HG02885 (cell line): ENCODE measurements at regions not wholly inside any gene's neighbourhood (a gene's known extent, or its start where the extent isn't known, plus 50 kb on each side); places are given as distances from the start of the nearest gene placed in this dataset.

Source experiments
- ATAC-seq: cut with Tn5 transposase; IDR thresholded peaks from one replicate; pipeline ENCODE4 v1.9.1; 2021; ENCODE audit warnings: mild to moderate bottlenecking; ENCODE audit not compliant: unreplicated experiment, poor library complexity

DNA sequence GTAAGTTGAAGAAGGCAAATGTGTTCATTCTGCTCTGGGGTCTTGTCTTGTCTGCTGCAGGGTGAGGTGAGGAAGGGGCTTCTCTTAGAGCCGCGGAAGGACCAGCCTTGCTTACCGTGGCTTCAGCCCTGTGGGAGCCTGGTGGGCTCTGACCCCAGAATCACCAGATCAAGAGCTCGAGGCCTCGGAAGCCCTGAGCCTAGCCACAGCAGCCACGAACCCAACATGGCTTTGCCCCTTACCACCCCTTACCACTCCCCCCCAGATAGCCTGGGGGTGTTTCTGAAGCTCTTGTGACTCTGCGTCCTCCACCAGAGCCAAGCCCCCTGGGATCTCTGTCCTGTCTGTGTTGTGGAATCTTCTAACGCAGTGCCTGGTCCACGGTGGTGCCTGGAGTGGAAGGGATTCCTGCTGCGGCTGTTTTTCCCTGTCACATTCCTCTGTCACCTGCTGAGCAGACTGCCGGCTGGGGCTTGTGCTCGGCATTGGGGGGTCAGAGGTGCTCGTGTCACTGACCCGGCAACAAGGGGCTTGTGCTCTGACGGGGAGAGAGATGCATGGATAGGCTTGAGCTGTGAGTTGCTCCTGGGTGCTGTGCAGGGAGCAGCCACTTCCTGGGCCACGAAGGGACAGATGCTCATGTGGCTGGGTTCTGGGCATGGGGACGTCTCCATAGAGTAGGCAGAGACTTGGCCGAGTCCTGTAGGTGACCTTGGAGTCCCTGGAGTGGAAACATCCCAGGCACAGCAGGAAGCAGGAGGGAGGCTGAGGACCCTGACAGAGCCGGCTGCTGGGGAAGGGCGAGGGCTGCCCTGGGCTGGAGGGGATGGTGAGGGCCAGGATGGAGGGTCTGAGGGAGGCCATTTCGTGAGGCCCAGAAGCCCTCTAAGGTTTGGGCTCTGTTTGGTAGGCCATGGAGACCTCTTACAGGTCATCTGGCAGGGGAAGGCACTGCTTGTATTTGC lies 316.0 kb downstream of the QKI start:
- no peak for ATAC-seq

DNA sequence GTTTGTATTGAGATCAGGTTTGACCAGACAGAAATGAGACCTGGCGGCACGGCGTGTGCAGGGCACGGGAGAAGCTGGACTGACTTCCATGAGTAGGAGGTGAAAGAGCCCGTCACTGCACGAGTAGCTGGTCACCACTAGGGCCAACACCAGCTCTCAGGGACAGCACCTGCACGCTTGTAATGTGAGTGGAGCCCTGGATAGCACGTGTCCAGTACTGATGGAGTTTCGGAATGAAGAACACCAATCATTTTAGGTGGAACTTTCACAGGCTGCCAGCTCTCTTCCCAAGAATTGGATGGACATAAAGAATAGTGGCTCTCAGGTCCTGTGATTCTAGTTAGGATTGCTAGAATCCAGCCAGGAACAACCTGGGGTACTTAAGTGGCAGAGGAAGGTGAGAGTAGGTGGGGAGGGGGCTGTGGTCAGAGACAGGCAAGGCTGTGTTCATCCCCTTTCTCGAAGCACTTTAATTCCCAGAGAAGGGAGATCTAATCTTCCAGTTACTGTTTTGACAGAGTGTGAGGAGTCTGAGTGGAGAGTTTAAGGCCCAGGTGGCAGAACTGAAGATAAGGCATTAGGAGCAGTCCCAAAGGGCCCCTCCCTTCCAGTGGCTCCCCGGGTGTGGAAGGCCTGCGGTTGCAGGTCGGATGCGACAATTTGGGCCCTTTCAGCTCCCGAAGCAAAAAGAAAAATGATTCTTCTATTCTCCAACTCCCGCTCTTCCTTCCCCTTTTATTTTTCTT lies 314.8 kb downstream of the QKI start:
- ATAC-seq = no peak

DNA sequence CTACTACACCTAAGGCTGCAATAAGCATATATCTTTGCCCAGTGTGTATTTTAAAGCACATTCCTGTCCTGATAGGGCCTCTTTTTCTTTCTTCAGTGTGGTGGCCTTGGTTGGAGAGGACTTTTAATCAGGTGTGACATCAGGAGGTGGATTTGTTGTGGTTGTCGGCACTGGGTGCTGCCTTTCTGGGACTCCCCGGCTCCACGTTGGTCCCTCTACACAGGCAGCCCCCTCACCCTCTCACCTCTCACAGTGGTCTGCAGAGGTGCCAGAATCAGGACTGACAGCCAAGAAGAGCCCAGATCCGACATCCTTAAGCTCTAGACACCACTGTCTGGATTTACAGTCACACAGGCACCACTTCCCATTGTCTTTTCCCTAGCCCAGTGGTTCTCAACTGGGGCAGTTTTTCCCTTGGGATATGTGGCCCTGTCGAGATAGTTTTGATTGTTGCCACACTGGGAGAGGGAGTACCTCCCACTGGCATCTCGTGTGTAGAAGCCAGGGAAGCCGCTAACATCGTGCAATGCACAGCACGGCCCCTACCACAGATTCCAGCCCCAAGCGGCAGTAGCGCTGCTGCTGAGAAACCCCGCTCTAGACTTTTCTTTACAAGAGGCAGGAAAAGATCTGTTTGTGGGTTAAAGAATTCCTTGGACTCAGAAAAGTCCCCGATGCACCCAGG lies 314.1 kb downstream of the QKI start:
- ATAC-seq = no peak

DNA sequence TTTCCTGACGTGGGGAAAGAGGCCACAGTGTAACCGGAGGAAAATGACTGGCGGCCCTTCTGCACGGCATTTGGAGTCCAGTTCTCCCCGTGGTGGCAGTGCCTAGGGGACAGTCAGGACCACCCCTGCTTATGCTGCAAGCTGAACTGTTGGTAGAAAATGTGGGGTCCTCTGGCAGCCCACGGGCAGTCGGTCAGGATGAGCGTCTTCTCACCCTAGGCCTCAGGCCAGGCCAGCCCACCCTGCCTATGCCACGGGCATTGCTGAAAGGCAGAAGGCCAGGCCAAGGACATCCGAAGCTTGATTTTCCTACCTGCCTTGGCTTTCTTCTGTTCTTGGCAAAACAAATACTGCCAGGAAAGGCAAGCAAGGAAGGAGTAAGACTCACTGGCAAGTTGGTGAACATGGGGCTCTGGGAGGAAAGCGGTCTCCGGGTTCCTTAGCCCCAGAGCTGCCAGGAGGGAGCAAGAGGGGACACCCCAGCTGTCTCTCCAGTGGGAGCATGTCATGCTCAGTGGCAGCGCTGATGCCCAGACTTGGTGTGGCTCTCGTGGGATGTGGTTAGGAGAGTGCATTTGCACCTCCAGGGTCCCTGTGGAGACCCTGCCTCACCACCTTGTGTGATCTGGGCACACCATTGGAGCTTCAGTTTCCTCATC lies 311.6 kb downstream of the QKI start:
- ATAC-seq = no peak

DNA sequence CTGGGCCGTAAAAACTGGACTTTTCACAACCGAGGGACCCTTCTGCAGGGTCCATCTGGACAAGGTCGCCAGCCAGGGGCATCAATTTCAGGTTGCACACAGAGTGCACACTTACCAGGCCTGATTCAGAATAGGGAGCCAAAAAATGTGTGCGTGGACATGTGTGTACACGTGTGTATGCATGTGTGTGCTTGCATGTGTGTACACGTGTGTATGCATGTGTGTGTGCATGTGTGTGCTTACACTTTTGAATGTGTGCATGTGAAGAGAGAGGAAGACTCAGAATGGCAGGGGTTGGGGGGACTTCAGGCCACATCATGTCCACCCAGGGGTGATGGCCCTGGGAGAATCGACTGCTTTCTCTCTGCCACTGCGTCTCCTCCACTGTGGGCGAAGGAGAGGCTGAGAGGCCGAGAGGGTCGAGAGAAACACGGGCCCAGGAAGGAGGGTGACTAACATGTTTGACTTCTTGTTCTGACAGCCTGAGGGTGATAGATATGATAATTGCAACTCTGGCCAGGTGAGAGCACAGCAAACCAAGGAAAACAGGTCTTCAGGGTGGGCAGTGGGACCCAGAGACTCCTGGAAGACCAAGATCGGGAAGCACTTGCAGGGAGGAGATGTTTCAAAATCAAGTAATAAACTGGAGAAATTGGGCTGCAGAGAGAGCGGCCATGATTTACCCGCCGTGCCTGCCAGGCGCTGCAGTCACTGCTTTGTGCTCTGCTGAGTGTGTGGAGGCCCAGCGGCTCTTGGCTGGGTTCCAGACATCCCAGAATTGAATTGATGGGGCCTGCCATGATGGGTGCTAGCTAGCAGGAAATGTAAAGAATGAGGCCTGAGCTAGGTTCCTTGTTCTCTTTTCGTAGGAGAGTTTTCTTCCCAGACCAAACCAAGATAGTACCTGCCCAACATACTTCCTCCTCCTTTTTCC lies 310.8 kb downstream of the QKI start:
- ATAC-seq = no peak

DNA sequence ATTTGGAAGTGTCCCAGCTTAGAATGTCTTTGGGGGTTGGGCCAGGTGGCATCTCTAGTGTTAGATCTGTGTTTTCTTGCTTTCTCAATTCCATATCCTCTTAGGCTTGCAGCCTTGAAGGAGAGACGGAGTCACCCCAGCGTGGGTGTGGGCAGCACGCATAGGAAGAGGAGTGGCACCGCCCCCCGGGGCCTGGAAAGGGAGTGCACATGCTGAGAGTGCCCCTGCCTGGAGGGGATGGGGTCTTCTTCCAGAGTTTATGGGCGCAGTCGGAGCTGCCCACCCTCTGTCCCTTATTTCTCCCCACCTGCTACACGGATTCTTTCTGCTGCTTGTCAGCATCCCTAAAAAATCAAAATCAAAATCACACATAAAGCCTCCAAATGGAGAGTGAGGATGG lies 309.7 kb downstream of the QKI start:
- no peak for ATAC-seq

DNA sequence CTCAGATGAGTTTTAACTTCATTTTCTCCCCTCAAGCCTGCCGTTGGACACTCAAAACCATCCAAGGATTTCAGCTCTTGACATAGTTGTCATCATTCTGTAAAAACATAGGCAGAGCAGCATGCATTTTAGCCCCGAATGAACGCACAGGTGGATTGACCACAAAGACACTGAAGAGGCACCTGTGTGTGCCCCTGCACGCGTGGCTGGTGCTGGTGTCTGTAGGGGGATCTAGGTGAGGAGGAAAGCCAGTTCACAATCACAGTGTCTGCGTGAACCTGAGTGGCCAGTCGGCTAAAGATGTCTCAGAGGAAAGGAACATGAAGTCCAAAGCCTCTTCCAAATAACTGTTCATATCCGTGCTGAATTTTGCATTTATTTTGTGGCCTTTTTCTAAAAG lies 309.2 kb downstream of the QKI start:
- no peak for ATAC-seq

DNA sequence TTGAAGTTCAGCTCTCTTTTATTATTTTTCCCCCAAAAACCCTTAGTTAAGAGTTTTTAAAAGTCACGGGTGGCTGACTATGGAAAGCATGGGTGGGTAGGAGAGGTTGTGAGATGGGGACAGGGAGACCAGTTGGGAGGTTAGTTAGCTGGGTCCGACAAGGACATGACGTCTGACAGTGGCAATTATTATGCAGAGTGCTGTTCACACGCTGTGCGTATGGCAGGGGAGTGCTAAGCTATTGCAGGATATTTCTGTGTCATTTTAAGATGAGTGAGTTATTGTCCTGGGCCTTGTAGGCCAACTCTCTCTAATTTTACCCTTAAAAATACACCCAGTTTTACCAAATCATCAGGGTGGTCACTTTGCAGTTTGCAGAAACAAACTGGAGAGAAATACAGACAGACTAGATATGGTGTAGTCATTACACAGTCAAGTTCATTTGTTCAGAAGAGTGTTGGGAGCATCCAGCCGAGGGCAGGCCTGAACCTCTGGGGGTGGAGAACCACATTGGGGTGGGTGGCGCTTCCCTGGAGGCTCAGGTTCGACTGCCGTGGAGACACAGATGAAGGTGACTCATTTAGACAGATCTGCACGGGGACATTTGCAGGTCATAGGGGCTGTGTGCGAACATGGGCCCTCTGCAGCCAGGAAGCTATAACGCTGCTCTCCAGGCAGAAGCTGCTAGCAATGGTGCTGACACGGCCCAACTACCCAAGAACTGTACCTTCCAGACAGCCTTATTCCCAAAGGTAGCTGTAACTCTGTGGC lies 307.6 kb downstream of the QKI start:
- ATAC-seq = no peak

DNA sequence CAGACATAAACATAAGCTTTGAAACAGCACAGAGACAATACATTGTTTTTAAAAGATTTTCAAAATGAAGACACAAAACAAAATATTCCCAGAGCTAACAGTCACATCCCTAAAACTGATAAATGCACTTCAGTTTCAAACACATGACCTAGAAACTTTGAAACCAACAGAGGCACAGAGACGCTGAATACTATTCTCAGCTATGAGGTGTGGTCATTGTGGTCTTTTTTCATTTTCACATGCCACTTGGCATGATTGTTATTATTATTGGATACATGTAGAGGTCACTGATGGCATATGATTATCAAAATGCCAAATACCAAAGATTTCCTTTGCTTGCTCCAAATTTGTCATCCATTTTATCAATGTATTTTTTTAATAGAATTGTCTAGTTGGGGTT lies 306.9 kb downstream of the QKI start:
- ATAC-seq = no peak

DNA sequence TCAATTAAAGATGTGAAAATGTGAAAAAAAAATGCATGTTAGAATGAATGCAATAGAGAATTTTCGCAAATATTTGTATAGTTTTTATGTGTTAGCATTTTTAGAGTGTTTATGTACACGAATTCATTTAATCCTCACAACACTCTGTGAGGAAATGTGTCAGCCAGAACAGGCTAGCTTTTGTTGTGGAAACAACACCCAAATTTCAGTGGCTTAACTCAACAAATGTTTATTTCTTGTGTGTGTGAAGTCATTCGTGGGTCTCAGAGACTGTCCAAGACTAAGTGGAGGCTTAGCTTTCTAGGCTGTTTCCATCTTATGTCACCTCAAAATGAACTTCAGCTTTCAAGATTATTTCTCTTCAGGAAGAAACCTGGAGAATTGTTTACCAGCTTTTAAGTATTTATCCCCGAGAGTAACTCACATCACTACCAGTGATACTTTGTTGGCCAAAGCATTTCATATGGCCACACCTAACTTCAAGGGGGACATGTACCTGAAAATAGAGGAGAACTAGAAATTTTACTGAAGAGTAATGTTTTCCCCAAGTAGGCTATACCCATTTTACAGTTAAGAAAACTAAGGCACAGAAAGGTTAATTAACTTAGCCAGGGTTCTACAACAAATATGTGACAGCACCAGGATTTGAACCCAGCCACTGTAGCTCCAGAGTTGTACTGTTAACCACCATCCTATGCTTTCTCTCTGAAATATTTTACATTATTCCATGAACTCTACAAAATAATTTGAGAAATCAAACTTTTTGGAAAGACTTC lies 306.1 kb downstream of the QKI start:
- no peak for ATAC-seq

DNA sequence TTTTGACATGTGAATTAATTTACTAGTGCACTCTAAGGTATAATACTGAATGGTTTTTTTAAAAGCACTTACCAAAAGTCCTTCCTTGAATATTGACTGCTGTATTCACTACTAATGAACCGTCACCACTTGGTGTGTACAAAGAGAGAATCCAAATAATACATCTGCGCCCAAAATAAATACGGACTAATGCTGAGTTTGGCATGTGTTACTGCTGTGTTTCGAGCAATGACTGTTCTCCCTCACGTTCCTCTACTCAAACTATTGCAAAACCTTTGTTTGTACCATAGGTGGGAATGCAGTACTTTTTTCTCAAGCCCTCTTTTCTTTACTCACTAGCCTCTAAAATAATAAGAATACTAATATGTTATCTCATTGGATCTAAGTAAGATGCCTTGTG lies 305.5 kb downstream of the QKI start:
- no peak for ATAC-seq

DNA sequence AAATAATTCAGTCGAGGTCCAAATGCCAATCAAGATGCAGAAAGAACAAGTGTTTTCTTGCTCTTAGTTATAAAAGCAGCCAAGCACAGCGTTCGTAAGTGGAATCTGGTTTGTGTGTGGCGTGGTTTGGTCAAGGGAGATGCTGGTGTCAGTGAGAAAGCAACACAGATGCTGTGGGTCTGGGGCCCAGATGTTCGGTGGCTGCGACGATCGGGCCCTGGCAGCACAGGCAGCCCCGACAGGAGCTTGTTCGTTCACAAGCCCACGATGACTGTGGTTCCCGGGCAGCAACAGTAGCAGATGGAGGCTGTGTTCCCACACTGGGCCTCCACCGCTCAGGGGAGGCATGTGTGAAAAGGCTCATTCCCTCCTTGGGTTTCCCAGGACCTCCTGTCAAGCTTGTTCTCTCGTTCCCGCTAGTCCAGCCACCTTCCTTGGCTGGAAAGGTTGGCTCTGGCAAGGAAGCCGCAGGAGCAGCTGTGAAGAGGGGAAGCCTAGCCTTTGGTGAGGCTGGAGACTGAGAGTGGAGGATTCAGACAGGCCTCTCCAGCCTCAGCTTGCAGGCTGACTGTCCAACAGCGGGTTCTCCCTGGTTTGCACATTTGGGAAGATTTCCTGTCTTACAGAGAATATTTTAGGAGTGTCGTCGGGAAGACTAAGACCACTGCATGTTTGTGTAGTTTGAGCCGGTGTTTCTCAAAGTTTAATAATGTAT lies 304.7 kb downstream of the QKI start:
- ATAC-seq = no peak

DNA sequence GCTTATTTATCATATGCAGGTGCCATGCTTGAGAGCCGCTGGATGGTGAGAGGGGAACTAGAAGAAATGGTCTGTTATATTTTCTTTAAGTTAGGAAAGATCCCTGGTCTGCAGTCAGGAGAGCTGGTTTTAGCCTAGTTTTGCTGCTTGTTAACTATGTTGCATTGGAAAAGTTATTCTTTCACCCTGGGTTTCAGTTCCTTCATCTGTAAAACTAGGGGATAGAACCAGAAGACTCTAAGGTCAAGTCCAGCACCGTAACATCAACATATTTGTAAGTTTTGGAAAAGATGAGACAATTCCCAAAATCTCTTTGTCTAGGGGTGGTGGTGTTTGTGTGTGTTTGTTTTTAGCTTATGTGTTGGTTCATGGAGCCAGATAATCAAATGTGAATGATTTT lies 304.0 kb downstream of the QKI start:
- ATAC-seq = no peak

DNA sequence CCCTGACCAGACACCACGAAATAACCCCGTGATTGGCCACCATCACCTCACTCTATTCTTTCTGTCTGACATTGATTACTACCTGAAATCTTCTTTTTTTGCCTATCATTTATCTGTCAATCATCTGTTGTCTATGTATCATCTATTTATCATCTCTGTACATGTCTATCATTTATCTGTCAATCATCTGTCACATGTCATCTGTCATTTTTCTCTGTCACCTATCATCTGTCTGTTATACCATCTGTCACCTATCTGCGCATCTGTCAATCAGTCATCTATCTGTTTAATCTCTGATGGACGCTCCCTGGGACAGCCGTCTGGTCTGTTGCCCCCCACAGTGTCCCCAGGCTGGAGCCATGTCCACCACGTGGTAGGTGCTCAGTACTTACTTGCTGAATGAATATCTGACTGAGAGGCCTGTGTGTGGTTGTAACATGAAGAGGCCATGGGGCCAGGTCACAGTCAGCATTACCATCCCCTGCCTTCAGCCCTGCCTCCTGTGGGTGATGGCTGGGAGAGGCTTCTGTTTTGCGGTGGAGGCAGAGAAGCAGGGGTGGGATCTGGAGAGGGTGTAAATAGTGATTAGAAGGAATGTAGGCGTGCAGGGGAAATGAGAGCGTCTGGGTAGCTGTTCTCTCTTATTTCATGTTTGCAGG lies 302.7 kb downstream of the QKI start:
- no peak for ATAC-seq

DNA sequence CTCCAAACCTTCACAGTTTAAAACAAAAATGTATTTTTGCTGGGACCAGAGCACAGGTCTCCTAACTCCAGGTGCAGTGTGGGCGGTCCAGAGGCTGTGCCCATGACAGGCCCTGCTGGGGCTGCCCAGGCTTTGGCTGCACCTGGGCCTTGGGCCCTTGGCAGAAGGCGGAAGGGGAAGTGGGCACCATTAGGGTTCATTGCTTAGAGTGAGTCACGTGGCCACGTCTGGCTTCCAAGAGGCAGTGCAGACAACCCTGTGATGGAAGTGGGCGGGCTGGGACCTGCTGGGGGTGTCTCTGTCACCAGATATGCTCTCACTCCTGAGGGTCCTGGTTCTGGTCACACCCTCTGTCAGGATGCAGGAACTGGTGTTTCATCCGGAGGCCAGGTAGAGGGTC lies 302.2 kb downstream of the QKI start:
- no peak for ATAC-seq

DNA sequence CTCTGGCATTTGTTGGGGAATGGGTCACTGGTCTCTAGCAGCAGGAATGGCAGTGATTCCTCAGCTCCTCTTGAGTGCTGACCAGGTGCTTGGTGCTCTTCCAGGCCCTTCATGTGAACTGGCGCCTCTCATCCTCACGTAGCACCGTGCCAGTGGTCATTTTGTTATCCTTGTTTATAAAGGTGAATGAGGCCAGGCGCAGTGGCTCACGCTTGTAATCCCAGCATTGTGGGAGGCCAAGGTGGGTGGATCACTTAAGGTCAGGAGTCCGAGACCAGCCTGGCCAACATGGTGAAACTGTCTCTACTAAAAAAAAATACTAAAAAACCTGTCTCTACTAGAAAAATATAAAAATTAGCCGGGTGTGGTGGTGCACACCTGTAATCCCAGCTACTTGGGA lies 301.3 kb downstream of the QKI start:
- ATAC-seq = no peak

DNA sequence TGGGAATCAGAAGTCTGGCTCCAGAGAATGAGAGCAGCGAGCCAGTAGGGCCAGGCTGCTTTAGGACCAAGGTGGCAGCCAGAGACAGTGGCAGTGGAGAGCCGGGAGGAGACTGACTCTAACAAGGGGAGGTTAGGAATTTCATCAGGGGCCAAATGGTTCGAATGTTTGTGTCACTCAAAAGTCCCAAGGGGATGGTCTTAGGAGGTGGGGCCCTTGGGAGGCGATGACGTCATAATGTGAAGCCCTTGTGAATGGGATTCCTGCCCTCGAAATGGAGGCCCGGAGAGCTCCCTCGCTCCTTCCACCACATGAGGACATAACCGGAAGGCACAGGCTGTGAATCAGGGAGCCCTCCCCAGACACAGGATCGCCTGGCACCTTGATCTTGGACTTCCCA lies 299.7 kb downstream of the QKI start:
- no peak for ATAC-seq
